NOMO-1 treated with dmso at 0.1 percent for 144 hours (cell line): ENCODE measurements at regions not wholly inside any gene's neighbourhood (a gene's known extent, or its start where the extent isn't known, plus 50 kb on each side); places are given as distances from the start of the nearest gene placed in this dataset.

Source experiments
- DNase-seq: peaks from one replicate; lab custom pipeline; 2025; ENCODE audit not compliant: unreplicated experiment; lab: John Stamatoyannopoulos, UW

GRCh38 chr18:73261923-73262322, 394.1 kb upstream of the NETO1 start:
- DNase-seq, result no peak

GRCh38 chr18:73261243-73261642, 393.5 kb upstream of the NETO1 start:
- DNase-seq, result no peak

GRCh38 chr18:73258375-73259087, 390.7 kb upstream of the NETO1 start:
- no peak for DNase-seq

- DNase-seq, result no peak
These were observed 386.8 kb upstream of the NETO1 start for GRCh38 chr18:73254564-73254963.

- DNase-seq, result no peak
These were observed 381.2 kb upstream of the NETO1 start for GRCh38 chr18:73249030-73249429.

GRCh38 chr18:73246763-73247162, 379.0 kb upstream of the NETO1 start:
- no peak for DNase-seq

- no peak for DNase-seq
These were observed 377.6 kb upstream of the NETO1 start for GRCh38 chr18:73245345-73245744.

GRCh38 chr18:73244401-73244800, 376.6 kb upstream of the NETO1 start:
- no peak for DNase-seq

GRCh38 chr18:73240899-73241298, 373.1 kb upstream of the NETO1 start:
- no peak for DNase-seq

- no peak for DNase-seq
These were observed 368.1 kb upstream of the NETO1 start for GRCh38 chr18:73235921-73236320.

GRCh38 chr18:73235491-73235890, 367.7 kb upstream of the NETO1 start:
- no peak for DNase-seq

GRCh38 chr18:73232933-73233332, 365.1 kb upstream of the NETO1 start:
- no peak for DNase-seq

GRCh38 chr18:73220663-73221062, 352.9 kb upstream of the NETO1 start:
- no peak for DNase-seq

GRCh38 chr18:73218293-73218692, 350.5 kb upstream of the NETO1 start:
- DNase-seq, result no peak

GRCh38 chr18:73214970-73215369, 347.2 kb upstream of the NETO1 start:
- no peak for DNase-seq

- DNase-seq, result no peak
These were observed 344.7 kb upstream of the NETO1 start for GRCh38 chr18:73212442-73212841.

- DNase-seq, result no peak
These were observed 334.2 kb upstream of the NETO1 start for GRCh38 chr18:73201940-73202339.

- no peak for DNase-seq
These were observed 331.4 kb upstream of the NETO1 start for GRCh38 chr18:73199151-73199550.

GRCh38 chr18:73189718-73190117, 321.9 kb upstream of the NETO1 start:
- DNase-seq, result no peak

GRCh38 chr18:73168236-73168635, 300.4 kb upstream of the NETO1 start:
- no peak for DNase-seq

- no peak for DNase-seq
These were observed 296.6 kb upstream of the NETO1 start for GRCh38 chr18:73164430-73164829.

- no peak for DNase-seq
These were observed 295.4 kb upstream of the NETO1 start for GRCh38 chr18:73163236-73163635.

GRCh38 chr18:73156117-73156516, 288.3 kb upstream of the NETO1 start:
- DNase-seq, result no peak
